GM23338 (cell line): ENCODE measurements at regions not wholly inside any gene's neighbourhood (a gene's known extent, or its start where the extent isn't known, plus 50 kb on each side); places are given as distances from the start of the nearest gene placed in this dataset.

Experiments
- EZH2 ChIP-seq: fragments of 200-600 bp; sonication (generic); IDR thresholded peaks from one replicate; pipeline ENCODE4 v1.8.0; 2017; ENCODE audit warnings: antibody characterized with exemption, mild to moderate bottlenecking, low read depth; ENCODE audit not compliant: unreplicated experiment
- JUNB ChIP-seq: IDR thresholded peaks from one replicate; pipeline ENCODE4 v1.6.1; 2016; ENCODE audit warnings: antibody characterized with exemption; ENCODE audit not compliant: unreplicated experiment
- NANOG ChIP-seq: IDR thresholded peaks from 2 replicates; pipeline ENCODE4 v1.6.1; 2016; ENCODE audit warnings: antibody characterized with exemption, borderline replicate concordance
- POLR2AphosphoS5 ChIP-seq: IDR thresholded peaks from 2 replicates; pipeline ENCODE4 v1.6.1; 2016; ENCODE audit warnings: antibody characterized with exemption, low read depth
- REST ChIP-seq: IDR thresholded peaks from one replicate; pipeline ENCODE4 v1.6.1; 2018; ENCODE audit warnings: antibody characterized with exemption; ENCODE audit not compliant: unreplicated experiment
- STAT1 ChIP-seq: IDR thresholded peaks from one replicate; pipeline ENCODE4 v1.6.1; 2016; ENCODE audit warnings: antibody characterized with exemption; ENCODE audit not compliant: unreplicated experiment
- TF ChIP-seq, protein P1 (sequence below), 2 experiments: fragments of 200-600 bp in 1 of 2; sonication (generic) in 1 of 2; conservative IDR thresholded peaks; 2 replicates each; pipeline versions ENCODE4 v1.5.1 to v1.6.1; 2016 to 2017; ENCODE audit warnings: antibody characterized with exemption in 2 of 2, low read depth in 2 of 2, mild to moderate bottlenecking in 2 of 2, moderate library complexity in 1 of 2

- TF ChIP-seq, protein P1, sequence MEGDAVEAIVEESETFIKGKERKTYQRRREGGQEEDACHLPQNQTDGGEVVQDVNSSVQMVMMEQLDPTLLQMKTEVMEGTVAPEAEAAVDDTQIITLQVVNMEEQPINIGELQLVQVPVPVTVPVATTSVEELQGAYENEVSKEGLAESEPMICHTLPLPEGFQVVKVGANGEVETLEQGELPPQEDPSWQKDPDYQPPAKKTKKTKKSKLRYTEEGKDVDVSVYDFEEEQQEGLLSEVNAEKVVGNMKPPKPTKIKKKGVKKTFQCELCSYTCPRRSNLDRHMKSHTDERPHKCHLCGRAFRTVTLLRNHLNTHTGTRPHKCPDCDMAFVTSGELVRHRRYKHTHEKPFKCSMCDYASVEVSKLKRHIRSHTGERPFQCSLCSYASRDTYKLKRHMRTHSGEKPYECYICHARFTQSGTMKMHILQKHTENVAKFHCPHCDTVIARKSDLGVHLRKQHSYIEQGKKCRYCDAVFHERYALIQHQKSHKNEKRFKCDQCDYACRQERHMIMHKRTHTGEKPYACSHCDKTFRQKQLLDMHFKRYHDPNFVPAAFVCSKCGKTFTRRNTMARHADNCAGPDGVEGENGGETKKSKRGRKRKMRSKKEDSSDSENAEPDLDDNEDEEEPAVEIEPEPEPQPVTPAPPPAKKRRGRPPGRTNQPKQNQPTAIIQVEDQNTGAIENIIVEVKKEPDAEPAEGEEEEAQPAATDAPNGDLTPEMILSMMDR (conservative IDR thresholded peaks at IDR 0.05; ENCODE audit: low read depth in 2 of 2) = no peak
- TF ChIP-seq REST = no peak
- TF ChIP-seq POLR2AphosphoS5 = no peak
- no peak for TF ChIP-seq EZH2
- no peak for TF ChIP-seq STAT1
- TF ChIP-seq JUNB = no peak
- TF ChIP-seq NANOG = no peak
Measured at GRCh38 chr20:60585651-60586050, 627.4 kb downstream of the CDH26 start.
